ENCODE measurements at regions not wholly inside any gene's neighbourhood (a gene's known extent, or its start where the extent isn't known, plus 50 kb on each side); places are given as distances from the start of the nearest gene placed in this dataset.

GRCh38 chr11:22454461-22455090 is 116.4 kb downstream of the SLC17A6 start:
- no peaks in the 10 kb centered on the region for H3K4me1 ChIP-seq (replicated peaks in 1 of 2; ENCODE audit: control insufficient read depth in 2 of 2, insufficient read depth in 2 of 2, low read length in 2 of 2)
- H3K9me1 ChIP-seq (ENCODE audit: control insufficient read depth, insufficient read depth, low read length), result no peaks in the 10 kb centered on the region
- no peaks in the 10 kb centered on the region for H3K36me3 ChIP-seq (ENCODE audit: control insufficient read depth, insufficient read depth, low read length)
- no peak for DNase-seq (ENCODE audit: extremely low read depth in 1 of 4, low spot score in 3 of 4)
- intact Hi-C loops (cut with micrococcal nuclease), result no loop called here
- ChIA-PET CTCF (ENCODE audit: low intra/inter-chr PET ratio) (no interaction called here), POLR2A (no interaction called here)
- H3K4me2 ChIP-seq (ENCODE audit: insufficient read depth, low read length), result no peak overlapping the region
- in situ Hi-C loops (cut with MboI), result no loop called here
- WGBS (ENCODE audit: insufficient coverage, low coverage, missing lambda C conversion rate), result 0% methylated on average over 4 of the region's 4 CpGs
- no peaks in the 10 kb centered on the region for H3K79me2 ChIP-seq (ENCODE audit: control insufficient read depth, insufficient read depth, low read length)
- no peak overlapping the region for H2AFZ ChIP-seq (ENCODE audit: low read depth, low read length)
- no peak for ATAC-seq
- no peak overlapping the region for H3K27ac ChIP-seq (ENCODE audit: extremely low read depth, low read depth, low read length)
- H4K20me1 ChIP-seq (replicated peaks; ENCODE audit: control insufficient read depth, insufficient read depth, low read length), result no peaks in the 10 kb centered on the region
- H3K4me3 ChIP-seq, result no peak overlapping the region
- no peak for FAIRE-seq
- no peak overlapping the region for H3K9ac ChIP-seq (ENCODE audit: insufficient read depth in 1 of 2, low read depth in 2 of 2, low read length in 2 of 2)
- no peaks in the 10 kb centered on the region for H3K27me3 ChIP-seq (ENCODE audit: control insufficient read depth in 2 of 2, insufficient read depth in 2 of 2, low read length in 2 of 2)
- BruUV-seq (replicated peaks), result no TSS peak
- H3K9me3 ChIP-seq (replicated peaks; ENCODE audit: control insufficient read depth, insufficient read depth, low read depth, low read length), result no peaks in the 10 kb centered on the region; the same call in 1 of the 2 replicates
- no peak for TF ChIP-seq YBX1 (IDR thresholded peaks at IDR 0.05)
- TF ChIP-seq GTF2F1 (IDR thresholded peaks at IDR 0.05; ENCODE audit: low read depth, low read length), result no peak
- TF ChIP-seq BCOR (IDR thresholded peaks at IDR 0.05), result no peak
- no peak for TF ChIP-seq HSF4 (CRISPR knock-in tag; IDR thresholded peaks at IDR 0.05; ENCODE audit: borderline replicate concordance)
- no peak for TF ChIP-seq MCM7 (IDR thresholded peaks at IDR 0.05)
- no peak for TF ChIP-seq NFIC (IDR thresholded peaks at IDR 0.05)
- TF ChIP-seq, protein P1, sequence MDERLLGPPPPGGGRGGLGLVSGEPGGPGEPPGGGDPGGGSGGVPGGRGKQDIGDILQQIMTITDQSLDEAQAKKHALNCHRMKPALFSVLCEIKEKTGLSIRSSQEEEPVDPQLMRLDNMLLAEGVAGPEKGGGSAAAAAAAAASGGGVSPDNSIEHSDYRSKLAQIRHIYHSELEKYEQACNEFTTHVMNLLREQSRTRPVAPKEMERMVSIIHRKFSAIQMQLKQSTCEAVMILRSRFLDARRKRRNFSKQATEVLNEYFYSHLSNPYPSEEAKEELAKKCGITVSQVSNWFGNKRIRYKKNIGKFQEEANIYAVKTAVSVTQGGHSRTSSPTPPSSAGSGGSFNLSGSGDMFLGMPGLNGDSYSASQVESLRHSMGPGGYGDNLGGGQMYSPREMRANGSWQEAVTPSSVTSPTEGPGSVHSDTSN (CRISPR knock-in tag; IDR thresholded peaks at IDR 0.05; ENCODE audit: low read depth), result no peak
- TF ChIP-seq, protein P1 (tag; conservative IDR thresholded peaks at IDR 0.05; ENCODE audit: low read depth), result no peak
- TF ChIP-seq DIDO1 (tag; IDR thresholded peaks at IDR 0.05; ENCODE audit: low read depth), result no peak
- no peak for TF ChIP-seq JUN (IDR thresholded peaks at IDR 0.05; ENCODE audit: borderline replicate concordance, low read depth, low read length)
- no peak for TF ChIP-seq JUN (CRISPR knock-in tag; IDR thresholded peaks at IDR 0.05; ENCODE audit: borderline replicate concordance)
- TF ChIP-seq ZNF217 (CRISPR knock-in tag; IDR thresholded peaks at IDR 0.05), result no peak
- TF ChIP-seq ZNF444 (CRISPR knock-in tag; IDR thresholded peaks at IDR 0.05), result no peak
- no peak for TF ChIP-seq KLF6 (CRISPR knock-in tag; IDR thresholded peaks at IDR 0.05; ENCODE audit: borderline replicate concordance)
- TF ChIP-seq, protein P2, sequence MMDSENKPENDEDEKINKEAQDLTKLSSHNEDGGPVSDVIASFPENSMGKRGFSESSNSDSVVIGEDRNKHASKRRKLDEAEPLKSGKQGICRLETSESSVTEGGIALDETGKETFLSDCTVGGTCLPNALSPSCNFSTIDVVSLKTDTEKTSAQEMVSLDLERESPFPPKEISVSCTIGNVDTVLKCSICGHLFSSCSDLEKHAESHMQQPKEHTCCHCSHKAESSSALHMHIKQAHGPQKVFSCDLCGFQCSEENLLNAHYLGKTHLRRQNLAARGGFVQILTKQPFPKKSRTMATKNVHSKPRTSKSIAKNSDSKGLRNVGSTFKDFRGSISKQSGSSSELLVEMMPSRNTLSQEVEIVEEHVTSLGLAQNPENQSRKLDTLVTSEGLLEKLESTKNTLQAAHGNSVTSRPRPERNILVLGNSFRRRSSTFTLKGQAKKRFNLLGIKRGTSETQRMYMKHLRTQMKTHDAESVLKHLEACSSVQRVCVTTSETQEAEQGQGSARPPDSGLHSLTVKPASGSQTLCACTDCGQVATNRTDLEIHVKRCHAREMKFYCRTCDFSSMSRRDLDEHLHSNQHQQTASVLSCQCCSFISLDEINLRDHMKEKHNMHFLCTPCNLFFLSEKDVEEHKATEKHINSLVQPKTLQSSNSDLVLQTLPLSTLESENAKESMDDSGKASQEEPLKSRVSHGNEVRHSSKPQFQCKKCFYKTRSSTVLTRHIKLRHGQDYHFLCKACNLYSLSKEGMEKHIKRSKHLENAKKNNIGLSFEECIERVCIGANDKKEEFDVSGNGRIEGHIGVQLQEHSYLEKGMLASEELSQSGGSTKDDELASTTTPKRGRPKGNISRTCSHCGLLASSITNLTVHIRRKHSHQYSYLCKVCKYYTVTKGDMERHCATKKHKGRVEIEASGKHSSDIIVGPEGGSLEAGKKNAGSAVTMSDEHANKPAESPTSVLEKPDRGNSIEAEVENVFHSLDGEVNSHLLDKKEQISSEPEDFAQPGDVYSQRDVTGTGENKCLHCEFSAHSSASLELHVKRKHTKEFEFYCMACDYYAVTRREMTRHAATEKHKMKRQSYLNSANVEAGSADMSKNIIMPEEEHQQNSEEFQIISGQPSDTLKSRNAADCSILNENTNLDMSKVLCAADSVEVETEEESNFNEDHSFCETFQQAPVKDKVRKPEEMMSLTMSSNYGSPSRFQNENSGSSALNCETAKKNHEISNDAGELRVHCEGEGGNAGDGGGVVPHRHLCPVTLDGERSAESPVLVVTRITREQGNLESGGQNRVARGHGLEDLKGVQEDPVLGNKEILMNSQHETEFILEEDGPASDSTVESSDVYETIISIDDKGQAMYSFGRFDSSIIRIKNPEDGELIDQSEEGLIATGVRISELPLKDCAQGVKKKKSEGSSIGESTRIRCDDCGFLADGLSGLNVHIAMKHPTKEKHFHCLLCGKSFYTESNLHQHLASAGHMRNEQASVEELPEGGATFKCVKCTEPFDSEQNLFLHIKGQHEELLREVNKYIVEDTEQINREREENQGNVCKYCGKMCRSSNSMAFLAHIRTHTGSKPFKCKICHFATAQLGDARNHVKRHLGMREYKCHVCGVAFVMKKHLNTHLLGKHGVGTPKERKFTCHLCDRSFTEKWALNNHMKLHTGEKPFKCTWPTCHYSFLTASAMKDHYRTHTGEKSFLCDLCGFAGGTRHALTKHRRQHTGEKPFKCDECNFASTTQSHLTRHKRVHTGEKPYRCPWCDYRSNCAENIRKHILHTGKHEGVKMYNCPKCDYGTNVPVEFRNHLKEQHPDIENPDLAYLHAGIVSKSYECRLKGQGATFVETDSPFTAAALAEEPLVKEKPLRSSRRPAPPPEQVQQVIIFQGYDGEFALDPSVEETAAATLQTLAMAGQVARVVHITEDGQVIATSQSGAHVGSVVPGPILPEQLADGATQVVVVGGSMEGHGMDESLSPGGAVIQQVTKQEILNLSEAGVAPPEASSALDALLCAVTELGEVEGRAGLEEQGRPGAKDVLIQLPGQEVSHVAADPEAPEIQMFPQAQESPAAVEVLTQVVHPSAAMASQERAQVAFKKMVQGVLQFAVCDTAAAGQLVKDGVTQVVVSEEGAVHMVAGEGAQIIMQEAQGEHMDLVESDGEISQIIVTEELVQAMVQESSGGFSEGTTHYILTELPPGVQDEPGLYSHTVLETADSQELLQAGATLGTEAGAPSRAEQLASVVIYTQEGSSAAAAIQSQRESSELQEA (IDR thresholded peaks at IDR 0.05; ENCODE audit: low read depth), result no peak
